Endothelial cell of umbilical vein (primary cell): ENCODE measurements at regions not wholly inside any gene's neighbourhood (a gene's known extent, or its start where the extent isn't known, plus 50 kb on each side); places are given as distances from the start of the nearest gene placed in this dataset.

ENCODE experiments used
- CTCF ChIP-seq, 2 donors: IDR thresholded peaks; 1 replicate in 1 of 2; 2 replicates in 1 of 2; pipeline ENCODE4 v1.5.1; 2011; ENCODE audit warnings: low read length in 2 of 2, mild to moderate bottlenecking in 2 of 2, moderate library complexity in 2 of 2, control low read depth in 1 of 2, inconsistent platforms in 1 of 2, low read depth in 1 of 2; ENCODE audit not compliant: insufficient read depth in 1 of 2; ENCODE audit errors: extremely low read depth in 1 of 2
- GATA2 ChIP-seq: IDR thresholded peaks from 2 replicates; pipeline ENCODE4 v1.7.0; 2011; ENCODE audit warnings: low read depth, mild to moderate bottlenecking, moderate library complexity, mixed read lengths, low read length; ENCODE audit not compliant: insufficient read length, insufficient read depth
- MAX ChIP-seq: IDR thresholded peaks from 2 replicates; pipeline ENCODE4 v1.6.1; 2011; ENCODE audit not compliant: insufficient read depth, insufficient read length
- POLR2A ChIP-seq: IDR thresholded peaks from 2 replicates; pipeline ENCODE4 v1.6.1; 2012; ENCODE audit warnings: low read depth, mild to moderate bottlenecking, control low read depth, low read length
- POLR2AphosphoS5 ChIP-seq: IDR thresholded peaks from 2 replicates; pipeline ENCODE4 v1.6.1; 2012; ENCODE audit warnings: low read depth, mild to moderate bottlenecking, control low read depth, low read length, moderate library complexity; ENCODE audit not compliant: insufficient read depth

GRCh38 chr7:132639983-132640382, 63.7 kb upstream of the PLXNA4 start:
- TF ChIP-seq CTCF (IDR thresholded peaks at IDR 0.05; ENCODE audit: extremely low read depth in 1 of 2, insufficient read depth in 1 of 2, low read depth in 1 of 2, low read length in 2 of 2) (no peak), POLR2AphosphoS5 (no peak), MAX (no peak), GATA2 (no peak), POLR2A (no peak)
